Gastroesophageal sphincter (tissue), 4 donors: ENCODE measurements at regions not wholly inside any gene's neighbourhood (a gene's known extent, or its start where the extent isn't known, plus 50 kb on each side); places are given as distances from the start of the nearest gene placed in this dataset.

Source experiments
- ATAC-seq: fragments of 150-250 bp; one replicate; pipeline ENCODE4 v1.9.1; 2016; ENCODE audit warnings: mild to moderate bottlenecking, moderate library complexity
- H3K27ac ChIP-seq, 4 donors: fragments of 200-600 bp; sonication (generic) in 3 of 4; 1 replicate in 3 of 4; 2 replicates in 1 of 4; pipeline ENCODE4 v1.5.1; 2016 to 2019
- H3K27me3 ChIP-seq: fragments of 200-600 bp; sonication (generic); one replicate; pipeline ENCODE4 v1.5.1; 2019
- H3K36me3 ChIP-seq, 2 donors: fragments of 200-600 bp; sonication (generic); one replicate each; pipeline ENCODE4 v1.5.1; 2019; ENCODE audit warnings: control low read depth in 1 of 2
- H3K4me1 ChIP-seq, 3 donors: fragments of 200-600 bp; sonication (generic); 1 replicate in 2 of 3; 2 replicates in 1 of 3; pipeline ENCODE4 v1.5.1; 2016 to 2019; ENCODE audit warnings: control low read depth in 2 of 3
- H3K4me3 ChIP-seq, 2 donors: fragments of 200-600 bp; sonication (generic); one replicate each; pipeline ENCODE4 v1.5.1; 2019; ENCODE audit warnings: mild to moderate bottlenecking in 1 of 2, moderate library complexity in 1 of 2
- H3K9me3 ChIP-seq, 3 donors: fragments of 200-600 bp; sonication (generic); one replicate each; pipeline ENCODE4 v1.5.1; 2017 to 2019; ENCODE audit warnings: control low read depth in 2 of 3
- EP300 ChIP-seq: sonication (generic); formaldehyde crosslinking; IDR thresholded peaks from one replicate; pipeline ENCODE4 v1.6.1; 2017; ENCODE audit warnings: antibody characterized with exemption, mild to moderate bottlenecking
- POLR2A ChIP-seq, 2 donors: fragments of 450-650 bp; IDR thresholded peaks; one replicate each; pipeline ENCODE4 v1.6.1; 2017; ENCODE audit warnings: antibody characterized with exemption in 2 of 2, mild to moderate bottlenecking in 2 of 2, moderate library complexity in 1 of 2
- POLR2AphosphoS5 ChIP-seq: sonication (generic); formaldehyde crosslinking; IDR thresholded peaks from one replicate; pipeline ENCODE4 v1.6.1; 2017; ENCODE audit warnings: antibody characterized with exemption
- WGBS, 2 donors: methylation state at CpG; one replicate each; pipeline ENCODE4 v1.1.5; 2018; ENCODE audit warnings: low coverage in 1 of 2; 5-methylcytosine and 5-hydroxymethylcytosine counted together
- TF ChIP-seq, protein P1 (sequence below), 4 experiments: fragments of 200-600 bp in 2 of 4; fragments of 450-650 bp in 2 of 4; sonication (generic) in 1 of 4; IDR thresholded peaks; one replicate each; pipeline ENCODE4 v1.5.1; 2017 to 2019; ENCODE audit warnings: antibody characterized with exemption in 4 of 4, mild to moderate bottlenecking in 2 of 4, moderate library complexity in 2 of 4

DNA sequence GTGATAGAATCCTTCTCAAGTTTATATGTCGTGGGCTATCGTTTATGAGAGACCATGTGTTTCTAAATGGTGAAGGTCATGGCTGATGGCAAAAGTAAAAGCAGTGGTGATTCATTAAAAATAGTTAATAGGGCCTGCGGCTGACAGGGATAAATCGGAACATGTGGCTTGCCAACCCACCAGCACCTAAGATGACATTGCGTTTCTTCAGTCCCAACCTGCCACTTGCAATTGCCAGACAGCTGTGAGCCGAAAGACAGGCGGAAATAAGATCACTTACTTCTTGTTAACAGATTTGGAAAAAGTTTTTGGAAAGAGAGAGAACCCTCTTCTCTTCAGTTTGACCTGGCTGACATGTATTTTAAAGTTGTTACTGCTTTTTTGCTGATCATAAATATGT lies 131.5 kb upstream of the MPPED2 start:
- no peaks in the 10 kb centered on the region for H3K36me3 ChIP-seq
- H3K4me3 ChIP-seq = no peak overlapping the region
- no peaks in the 10 kb centered on the region for H3K27me3 ChIP-seq
- 73 to 84% methylated on average over 7 of the region's 7 CpGs for WGBS, 2 donors
- no peak for ATAC-seq
- TF ChIP-seq, protein P1, sequence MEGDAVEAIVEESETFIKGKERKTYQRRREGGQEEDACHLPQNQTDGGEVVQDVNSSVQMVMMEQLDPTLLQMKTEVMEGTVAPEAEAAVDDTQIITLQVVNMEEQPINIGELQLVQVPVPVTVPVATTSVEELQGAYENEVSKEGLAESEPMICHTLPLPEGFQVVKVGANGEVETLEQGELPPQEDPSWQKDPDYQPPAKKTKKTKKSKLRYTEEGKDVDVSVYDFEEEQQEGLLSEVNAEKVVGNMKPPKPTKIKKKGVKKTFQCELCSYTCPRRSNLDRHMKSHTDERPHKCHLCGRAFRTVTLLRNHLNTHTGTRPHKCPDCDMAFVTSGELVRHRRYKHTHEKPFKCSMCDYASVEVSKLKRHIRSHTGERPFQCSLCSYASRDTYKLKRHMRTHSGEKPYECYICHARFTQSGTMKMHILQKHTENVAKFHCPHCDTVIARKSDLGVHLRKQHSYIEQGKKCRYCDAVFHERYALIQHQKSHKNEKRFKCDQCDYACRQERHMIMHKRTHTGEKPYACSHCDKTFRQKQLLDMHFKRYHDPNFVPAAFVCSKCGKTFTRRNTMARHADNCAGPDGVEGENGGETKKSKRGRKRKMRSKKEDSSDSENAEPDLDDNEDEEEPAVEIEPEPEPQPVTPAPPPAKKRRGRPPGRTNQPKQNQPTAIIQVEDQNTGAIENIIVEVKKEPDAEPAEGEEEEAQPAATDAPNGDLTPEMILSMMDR (IDR thresholded peaks at IDR 0.05) = no peak
- no peak for TF ChIP-seq POLR2A (IDR thresholded peaks at IDR 0.05)
- TF ChIP-seq EP300 = no peak
- TF ChIP-seq POLR2AphosphoS5 = no peak
- no peaks in the 10 kb centered on the region for H3K4me1 ChIP-seq
- no peak overlapping the region for H3K27ac ChIP-seq
- H3K9me3 ChIP-seq = no peaks in the 10 kb centered on the region

DNA sequence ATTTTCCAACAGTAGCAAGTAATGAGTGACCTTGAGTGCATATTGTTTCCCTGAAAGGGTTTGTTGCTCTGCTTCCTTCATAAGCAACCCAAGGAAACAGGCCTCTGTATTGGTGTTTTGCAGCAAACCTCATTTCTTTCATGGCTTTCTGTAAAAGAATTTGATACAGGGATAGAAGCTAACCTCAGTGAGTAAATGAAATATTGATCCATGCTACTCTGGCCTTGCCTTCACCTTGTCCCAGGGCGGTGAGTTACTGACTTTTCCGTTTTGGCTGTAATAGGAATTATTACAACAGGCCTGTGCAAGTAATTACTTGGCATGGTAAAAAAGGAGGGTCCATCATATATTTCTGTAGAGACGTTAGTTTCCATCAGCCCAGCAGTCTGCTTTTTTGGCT lies 130.9 kb upstream of the MPPED2 start:
- Histone ChIP-seq H3K4me1 (no peaks in the 10 kb centered on the region), H3K36me3 (no peaks in the 10 kb centered on the region), H3K4me3 (no peak overlapping the region), H3K9me3 (no peaks in the 10 kb centered on the region), H3K27me3 (no peaks in the 10 kb centered on the region), H3K27ac (no peak overlapping the region)
- TF ChIP-seq POLR2A (IDR thresholded peaks at IDR 0.05) = no peak
- TF ChIP-seq, protein P1 (IDR thresholded peaks at IDR 0.05) = no peak
- 67 to 69% methylated on average over 3 of the region's 3 CpGs for WGBS, 2 donors
- no peak for ATAC-seq

DNA sequence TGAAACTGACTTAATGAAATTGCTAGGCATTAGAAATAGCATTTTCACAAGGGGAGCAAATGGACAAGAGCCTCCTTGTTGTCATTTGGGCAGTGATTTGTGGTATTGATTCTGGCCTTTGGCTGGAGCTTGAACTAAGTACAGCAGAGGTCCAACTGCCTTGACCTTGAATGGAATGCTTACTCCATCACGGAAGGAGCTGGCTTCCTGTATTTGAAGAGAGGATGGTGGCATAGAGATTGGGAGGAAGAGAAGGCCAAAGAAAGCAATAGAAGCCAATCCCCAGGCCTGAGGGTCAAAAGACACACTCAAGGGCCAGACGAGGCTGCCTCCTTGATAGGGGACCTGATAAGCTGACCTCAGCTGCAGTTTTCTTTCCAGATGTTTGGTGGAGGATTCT lies 126.6 kb upstream of the MPPED2 start:
- ATAC-seq = no peak
- WGBS, 2 donors = 50 to 58% methylated on average over 2 of the region's 2 CpGs
- H3K36me3 ChIP-seq = no peaks in the 10 kb centered on the region
- no peak overlapping the region for H3K27ac ChIP-seq
- H3K27me3 ChIP-seq = no peaks in the 10 kb centered on the region
- H3K4me1 ChIP-seq = peaks cover 0 to 5% (median 4%) of the 10 kb centered on the region in 3 donors
- no peaks in the 10 kb centered on the region for H3K9me3 ChIP-seq
- H3K4me3 ChIP-seq = no peak overlapping the region
- TF ChIP-seq EP300 (no peak), POLR2A (IDR thresholded peaks at IDR 0.05) (no peak), POLR2AphosphoS5 (no peak)
- TF ChIP-seq, protein P1 (IDR thresholded peaks at IDR 0.05) = no peak

DNA sequence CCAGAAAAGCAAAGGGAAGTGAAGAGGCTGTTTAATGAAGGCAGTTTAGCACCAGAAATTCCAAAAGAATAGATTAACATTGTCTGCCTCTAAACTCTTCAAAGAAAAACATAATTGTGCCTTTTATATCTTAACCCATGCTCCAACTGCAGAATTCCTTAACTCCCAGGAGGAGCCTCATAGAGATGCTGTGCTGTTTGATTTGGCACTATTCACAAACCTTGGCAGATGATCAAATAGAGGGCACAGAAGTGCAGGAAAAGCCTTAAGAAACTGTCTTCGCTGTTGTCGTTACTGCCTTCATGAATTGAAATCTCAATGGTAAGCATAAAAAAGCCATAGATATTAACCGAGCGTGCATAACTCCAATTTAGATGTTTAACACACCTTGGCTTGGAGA lies 124.1 kb upstream of the MPPED2 start:
- no peak for ATAC-seq
- peaks cover 0 to 5% (median 4%) of the 10 kb centered on the region in 3 donors for H3K4me1 ChIP-seq
- WGBS, 2 donors = 30 to 51% methylated on average over 4 of the region's 4 CpGs

DNA sequence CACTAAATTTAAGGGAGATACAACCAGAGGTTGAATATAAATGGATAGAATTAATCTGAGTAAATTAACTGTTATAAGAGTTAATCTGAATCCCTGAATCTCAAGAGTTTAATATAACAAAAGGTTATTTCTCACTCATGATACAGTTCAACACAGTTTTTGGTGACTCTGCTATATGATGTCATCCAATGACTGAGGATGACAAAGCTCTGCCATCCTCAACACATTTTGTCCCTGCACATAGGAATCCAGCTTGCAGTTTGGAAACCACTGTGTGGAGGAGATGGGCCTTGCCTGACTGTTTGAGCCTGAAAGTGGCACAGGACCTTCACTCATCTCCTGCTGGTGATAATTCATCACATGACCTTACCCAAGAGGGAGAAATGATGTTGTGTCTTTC lies 121.0 kb upstream of the MPPED2 start:
- Histone ChIP-seq H3K4me1 (peaks cover 0 to 5% (median 4%) of the 10 kb centered on the region in 3 donors), H3K27ac (no peak overlapping the region), H3K36me3 (no peaks in the 10 kb centered on the region), H3K4me3 (no peak overlapping the region), H3K9me3 (no peaks in the 10 kb centered on the region), H3K27me3 (no peaks in the 10 kb centered on the region)
- ATAC-seq = no peak
- TF ChIP-seq, protein P1 (IDR thresholded peaks at IDR 0.05) = no peak
- no peak for TF ChIP-seq POLR2AphosphoS5
- no peak for TF ChIP-seq POLR2A (IDR thresholded peaks at IDR 0.05)
- TF ChIP-seq EP300 = no peak

More for the DNA sequence above, 124.1 kb upstream of the MPPED2 start:
- no peaks in the 10 kb centered on the region for H3K27me3 ChIP-seq
- TF ChIP-seq POLR2A (IDR thresholded peaks at IDR 0.05) = no peak
- no peak for TF ChIP-seq EP300
- TF ChIP-seq, protein P1 (IDR thresholded peaks at IDR 0.05) = no peak
- no peak for TF ChIP-seq POLR2AphosphoS5
- no peak overlapping the region for H3K4me3 ChIP-seq
- no peak overlapping the region for H3K27ac ChIP-seq
- H3K36me3 ChIP-seq = no peaks in the 10 kb centered on the region
- no peaks in the 10 kb centered on the region for H3K9me3 ChIP-seq
